UCSD-AML1 (cell line): ENCODE measurements at regions not wholly inside any gene's neighbourhood (a gene's known extent, or its start where the extent isn't known, plus 50 kb on each side); places are given as distances from the start of the nearest gene placed in this dataset.
A peak's percentile ranks its signal among the peaks of the same experiment; 100 is the strongest.
"Not testable (repeated sequence)": the region's sequence is repeated elsewhere in the genome, so short reads cannot be mapped to it uniquely, and the experiment has no call there.

Experiments
- DNase-seq: peaks from one replicate; lab custom pipeline; 2025; ENCODE audit not compliant: unreplicated experiment; lab: John Stamatoyannopoulos, UW

DNA sequence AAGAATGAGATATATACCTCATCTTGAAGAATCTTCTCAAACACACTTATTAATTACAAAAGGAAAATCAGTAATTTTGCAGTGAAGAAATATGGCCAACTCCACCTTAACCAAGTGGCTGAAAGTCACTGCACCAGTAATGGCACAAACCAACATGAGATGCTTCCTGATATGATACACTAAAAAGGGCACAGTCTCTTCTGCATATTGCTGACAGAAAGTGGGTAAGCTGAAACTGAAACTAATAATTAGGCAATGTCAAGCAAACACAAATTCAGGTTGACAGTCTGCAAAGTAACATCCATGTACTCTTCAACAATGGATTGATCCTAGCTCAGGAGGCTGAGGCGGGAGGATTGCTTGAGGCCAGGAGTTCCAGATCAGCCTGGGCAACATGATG is 56.1 kb downstream of the ZNF22 start:
- not testable (repeated sequence) for DNase-seq

DNA sequence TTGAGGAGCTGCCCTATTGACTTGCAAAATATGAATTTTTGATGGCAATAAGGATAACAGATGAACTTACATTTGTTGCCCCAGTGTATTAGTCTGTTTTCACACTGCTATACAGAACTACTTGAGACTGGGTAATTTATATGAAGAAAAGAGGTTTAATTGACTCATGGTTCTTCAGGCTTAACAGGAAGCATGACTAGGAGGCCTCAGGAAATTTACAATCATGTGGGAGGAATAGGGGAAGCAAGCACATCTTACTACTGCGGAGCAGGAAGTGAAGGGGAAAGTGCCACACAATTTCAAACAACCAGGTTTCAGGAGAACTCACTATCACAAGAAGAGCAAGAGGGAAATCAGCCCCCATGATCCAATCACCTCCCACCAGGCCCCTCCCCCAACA is 57.9 kb downstream of the ZNF22 start:
- peak; percentile 44 for DNase-seq

DNA sequence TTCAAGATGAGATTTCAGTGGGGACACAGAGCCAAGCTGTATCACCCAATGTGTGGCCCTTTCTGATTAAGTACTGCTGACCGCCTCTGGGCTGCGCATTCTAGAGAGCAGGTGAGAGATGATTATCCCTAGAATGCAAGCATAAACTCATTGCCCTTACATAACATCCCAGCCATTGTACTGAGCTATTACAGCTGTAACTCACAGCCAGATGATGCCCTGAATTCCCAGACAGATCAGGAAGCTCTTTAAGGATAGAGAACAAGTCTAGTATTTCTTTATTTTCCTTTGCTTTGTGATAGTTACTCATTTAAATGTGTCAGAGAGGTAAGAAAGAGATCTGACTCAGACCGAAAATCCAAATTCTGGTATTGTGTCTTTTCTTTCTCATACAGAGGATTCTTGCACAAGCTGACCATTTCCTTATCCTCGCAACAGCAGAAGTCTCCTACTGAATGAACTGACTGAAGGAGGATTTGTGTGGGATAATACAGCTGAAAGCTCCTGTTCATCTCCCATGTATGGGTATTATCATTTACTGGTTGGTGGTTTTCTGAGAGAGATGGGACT is 58.4 kb downstream of the ZNF22 start:
- no peak for DNase-seq

DNA sequence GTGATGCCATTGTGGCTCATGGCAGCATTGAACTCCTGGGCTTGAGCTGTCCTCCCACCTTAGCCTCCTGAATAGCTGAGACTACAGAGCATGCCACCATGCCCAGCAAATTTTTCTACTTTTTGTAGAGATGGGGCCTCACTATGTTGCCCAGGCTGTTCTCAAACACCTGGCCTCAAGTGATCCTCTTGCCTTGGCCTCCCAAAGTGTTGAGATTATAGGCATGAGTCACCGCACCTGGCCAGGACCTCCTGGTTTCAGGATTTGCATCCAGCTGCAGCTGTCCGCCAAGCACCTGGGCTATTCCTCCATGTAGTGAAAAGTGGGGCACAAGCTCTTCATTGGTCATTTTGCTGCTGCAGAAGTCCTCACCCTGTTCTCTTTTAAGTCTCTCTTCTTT is 58.9 kb downstream of the ZNF22 start:
- DNase-seq, result no peak

DNA sequence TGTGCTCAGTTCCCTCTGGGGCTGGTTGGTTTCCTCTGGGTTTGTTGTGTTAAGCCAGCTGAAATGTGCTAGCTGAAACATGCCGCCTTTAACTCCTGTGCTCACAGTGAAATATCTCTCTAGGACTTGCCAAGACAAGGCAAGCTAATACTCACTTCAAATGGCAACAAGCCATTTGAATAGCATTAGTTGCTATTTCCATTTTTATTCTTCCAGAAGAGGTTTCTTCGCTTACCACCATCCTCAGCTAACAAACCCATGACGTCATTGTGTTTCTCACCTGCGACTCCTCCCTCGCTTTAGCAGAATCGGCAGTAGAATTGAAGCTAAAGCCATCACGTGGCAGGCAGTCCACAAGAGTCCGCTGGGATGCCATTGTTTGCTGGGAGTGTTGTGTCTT is 61.3 kb downstream of the ZNF22 start:
- DNase-seq, result no peak

DNA sequence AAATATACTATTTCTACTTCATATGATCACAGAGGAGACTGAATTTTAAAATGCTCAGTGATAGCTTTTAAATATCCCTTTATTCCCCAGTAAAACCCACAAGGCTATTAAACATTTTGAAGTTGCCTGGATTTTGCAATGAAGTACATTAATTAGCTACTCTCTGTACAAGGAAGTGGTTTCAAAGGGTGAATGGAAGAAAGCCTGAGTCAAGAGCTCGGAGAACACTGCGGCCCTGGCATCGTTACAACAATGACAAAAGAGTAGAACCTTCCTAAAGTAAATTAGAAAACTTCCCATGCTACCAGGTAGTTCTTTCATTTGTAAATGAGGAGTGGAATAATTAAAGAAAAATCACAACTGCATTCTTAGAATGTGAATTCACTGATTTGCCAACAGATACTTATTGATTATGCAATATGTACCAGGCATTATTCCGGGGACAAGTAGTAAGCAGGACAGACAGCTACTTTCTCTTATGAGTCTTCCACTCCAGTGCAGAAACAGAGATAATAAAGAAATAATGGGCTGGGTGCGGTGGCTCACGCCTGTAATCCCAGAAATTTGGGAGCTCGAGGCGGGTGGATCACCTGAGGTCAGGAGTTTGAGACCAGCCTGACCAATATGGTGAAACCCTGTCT is 63.0 kb downstream of the ZNF22 start:
- DNase-seq, result no peak

DNA sequence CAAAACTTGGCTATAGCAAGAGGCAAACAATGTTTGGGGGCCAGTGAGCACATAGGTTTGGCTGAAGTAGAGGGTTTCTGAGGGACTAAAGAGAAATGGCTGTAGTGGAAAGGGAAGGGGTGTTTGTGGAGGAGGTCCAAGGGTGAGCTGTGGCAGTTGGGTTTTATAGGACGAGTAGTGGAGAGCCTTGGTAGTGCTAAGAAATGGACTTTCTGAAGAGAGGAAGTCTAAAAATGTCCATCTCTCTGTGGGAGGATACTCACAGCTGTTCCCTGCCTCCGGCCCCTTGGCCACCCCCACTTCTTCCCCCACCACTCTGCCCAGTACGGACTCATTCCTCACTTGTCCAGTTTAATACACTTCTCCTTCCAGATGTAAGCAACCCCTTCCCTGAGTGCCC is 64.3 kb downstream of the ZNF22 start:
- no peak for DNase-seq

DNA sequence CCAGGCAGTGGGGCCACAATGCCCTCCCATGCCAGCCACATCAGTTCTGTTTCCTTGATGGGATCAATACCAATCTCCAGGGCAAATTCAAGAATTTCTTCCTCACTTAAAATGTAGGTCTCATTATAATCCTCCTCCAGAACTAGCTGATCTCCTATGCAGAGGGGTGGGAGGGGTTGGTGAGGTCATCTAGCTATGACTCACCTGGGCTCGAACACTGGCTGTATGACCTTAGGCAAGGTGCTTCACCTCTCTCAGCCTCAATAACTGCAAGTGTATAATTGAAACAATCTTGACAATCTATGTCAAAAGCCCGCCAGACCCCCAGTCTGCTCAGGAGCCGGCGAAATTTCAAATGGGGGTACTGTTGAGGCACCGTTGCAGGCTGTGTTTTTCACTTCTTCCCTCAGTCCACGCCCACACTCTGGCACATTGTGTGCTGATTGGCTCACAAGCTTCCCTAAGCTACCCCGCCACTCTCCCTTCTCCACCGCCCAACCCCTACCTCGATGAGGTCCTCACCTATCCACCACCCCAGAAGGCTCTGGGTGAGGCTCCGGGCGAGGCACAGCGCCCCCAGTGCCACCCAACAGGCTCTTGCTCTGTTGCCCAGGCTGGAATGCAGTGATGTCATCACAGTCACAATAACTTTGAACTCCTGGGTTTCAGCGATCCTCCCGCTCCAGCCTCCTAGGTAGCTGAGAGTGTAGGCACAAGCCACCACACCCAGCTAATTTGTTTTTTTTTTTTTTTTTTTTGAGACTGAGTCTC is 70.5 kb downstream of the ZNF22 start:
- no peak for DNase-seq

DNA sequence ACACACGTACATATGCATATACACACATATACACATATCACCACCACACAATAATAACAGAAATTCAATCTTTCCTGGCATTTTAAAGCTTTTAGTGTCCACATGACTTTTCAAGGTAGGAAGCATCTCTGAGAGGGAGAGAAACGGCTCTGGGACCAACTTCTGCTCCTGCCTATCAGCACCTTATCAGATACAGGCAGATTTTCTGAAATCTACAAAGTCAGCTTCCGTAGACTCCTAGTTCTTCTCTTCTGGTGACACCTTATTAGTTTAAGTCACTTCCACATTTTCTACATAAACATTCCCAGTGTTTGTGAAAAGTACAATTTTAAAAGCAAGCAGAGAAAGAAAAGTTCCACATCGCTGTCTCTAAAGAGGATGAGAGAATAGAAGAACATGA is 74.5 kb downstream of the ZNF22 start:
- DNase-seq, result no peak

DNA sequence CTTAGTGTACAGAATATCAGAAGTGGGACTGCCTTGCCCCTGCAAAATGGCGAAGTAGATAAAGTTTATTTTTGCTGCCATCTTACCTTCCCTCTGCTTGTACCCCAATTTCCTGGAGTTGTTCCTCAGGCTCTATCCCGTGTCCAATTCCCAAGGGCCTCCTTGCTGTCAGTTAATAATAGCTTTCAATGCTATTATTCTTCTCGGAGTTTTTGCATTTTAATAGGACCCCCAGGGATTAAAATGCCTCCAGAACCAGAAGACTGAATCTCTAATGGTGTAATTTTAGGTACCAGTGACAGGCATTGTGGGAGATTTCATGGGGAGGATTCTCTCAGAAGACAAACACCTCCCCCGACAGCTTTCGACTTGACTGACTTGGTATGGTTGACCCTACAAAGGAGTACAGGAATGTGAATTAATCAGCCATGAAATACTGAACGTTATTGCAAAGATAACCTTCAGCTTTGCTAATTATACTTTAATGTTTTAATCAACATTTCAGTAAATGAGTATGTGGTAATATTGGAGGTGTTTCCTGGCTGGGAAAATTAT is 75.2 kb downstream of the ZNF22 start:
- no peak for DNase-seq

DNA sequence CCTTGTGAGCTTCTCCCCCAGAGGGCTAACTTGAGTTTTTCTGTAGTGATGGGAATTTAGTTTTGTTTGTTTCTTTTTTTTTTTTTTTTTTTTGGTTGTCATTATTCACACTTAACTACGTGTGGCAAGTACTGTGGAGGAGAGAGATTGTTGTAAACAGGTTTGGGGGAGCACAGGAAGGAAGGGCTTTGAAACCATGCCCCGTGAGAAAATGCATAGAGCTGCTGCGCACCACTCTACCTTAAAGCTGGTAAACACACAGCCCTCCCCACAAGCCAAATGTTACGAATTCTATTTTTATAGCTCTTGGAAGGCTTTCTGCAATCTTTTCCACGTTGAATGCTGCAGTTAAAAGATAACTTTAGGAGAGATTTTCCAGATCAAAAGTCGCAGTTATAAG is 76.2 kb downstream of the ZNF22 start:
- no peak for DNase-seq

DNA sequence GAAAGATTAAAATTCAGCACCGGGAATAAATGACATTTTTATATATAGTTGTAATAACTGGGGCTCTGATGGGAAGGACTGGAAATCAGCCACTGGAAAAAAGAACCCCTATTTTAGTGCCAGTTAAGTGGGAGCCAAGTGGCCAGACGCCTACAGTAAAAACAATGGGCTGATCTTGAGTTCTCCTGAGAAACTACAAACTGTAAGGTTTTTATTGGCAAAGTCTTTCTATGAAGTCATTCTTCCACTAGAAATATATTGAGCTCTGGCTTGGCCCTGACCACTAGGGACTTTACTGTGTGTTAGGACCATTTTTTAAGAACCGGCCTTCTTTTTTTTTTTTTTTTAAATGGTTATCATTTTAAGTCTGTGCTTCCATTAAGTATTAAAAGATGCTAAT is 79.6 kb downstream of the ZNF22 start:
- no peak for DNase-seq

DNA sequence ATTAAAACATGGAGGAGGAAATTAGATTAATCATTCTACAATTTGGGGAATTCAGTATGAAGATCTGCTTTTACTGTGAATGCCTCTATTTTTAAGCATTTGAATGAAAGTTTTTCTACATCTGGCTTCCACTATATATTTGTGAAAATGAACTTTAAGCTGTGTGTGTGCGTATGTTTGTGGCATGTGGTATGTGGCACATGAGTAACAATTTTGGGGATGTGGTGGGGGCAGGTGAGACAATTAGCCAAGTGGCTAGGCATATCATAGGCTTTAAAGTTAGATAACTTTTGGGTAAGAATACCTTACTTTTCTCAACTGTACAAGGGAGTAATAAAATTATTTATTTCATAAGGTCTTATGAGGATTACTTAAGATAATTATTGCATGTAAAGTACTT is 81.5 kb downstream of the ZNF22 start:
- no peak for DNase-seq

DNA sequence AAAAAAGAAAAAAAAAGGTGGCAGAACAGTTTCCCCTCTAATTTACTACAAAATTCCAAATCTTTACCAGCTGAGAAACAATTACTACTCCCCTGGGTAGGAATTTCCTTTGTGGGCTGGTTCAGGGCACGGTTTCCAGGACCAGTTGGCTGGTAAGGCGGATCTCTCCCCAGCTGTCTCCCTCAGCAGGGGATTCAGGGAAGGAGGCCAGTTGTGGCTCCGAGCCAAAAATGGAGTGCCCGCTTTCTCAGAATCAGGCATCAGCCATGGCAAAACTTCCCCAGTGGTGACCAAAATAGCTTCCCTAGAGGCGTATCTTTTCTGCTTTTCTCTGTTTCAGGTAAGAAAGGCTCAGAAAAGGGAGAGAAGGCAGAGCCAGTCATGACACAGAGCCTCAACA is 91.2 kb downstream of the ZNF22 start:
- no peak for DNase-seq

DNA sequence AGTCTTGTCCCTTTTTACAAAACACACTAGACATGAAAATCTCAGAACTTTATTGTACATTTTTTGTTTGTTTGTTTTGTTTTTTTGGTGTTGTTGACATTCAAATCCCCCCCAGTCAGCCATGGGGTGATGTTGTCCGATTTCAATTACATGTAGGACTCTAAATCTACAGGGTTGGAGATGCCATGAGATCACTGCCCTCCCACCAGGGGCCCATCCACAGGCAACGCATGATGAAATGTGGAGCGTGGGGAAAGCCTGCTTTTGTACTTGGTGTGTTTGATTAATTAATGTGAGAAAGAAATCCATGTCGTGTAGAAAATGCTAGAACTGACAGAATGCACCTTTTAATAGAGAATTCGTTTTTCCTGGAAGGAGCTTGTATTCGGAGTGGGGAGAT is 93.2 kb downstream of the ZNF22 start:
- DNase-seq, result no peak

DNA sequence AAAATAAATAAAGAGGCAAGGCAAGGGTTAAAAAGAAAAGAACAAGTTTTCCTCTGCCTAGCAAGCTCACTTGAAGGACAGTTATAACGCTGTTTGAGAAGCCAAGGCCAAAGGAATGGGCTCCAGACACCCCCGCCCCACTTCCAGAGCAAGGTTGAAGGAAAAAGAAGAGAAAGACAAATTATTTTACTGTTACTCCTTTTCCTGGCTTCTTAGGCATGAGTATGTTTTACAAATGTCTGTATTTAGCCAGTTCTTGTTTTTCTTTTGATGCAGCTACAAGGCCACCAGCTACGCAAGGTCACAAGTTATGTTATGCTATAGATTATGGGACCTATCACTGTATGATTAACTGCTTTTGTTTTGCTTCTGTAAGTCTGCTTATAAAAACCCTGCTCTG is 94.6 kb downstream of the ZNF22 start:
- DNase-seq, result no peak

DNA sequence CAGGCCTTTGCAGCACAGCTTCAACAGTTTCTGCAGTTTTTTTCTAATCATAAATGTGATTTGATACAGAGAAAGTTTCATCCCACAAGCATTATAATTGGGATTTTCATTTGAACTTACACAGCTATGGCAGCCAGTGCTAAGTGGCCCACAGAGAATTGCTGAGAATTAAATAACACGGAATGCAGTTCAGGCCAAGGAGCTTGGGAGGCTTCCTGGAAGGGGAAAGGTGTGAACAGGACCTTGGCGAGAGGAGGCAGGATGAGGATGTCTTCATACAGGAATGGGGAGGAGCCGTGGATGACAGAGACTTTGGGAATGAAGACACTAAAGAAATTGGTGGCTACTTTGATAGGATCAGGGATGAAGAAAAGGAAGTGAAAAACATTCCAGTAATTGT is 95.3 kb downstream of the ZNF22 start:
- no peak for DNase-seq

DNA sequence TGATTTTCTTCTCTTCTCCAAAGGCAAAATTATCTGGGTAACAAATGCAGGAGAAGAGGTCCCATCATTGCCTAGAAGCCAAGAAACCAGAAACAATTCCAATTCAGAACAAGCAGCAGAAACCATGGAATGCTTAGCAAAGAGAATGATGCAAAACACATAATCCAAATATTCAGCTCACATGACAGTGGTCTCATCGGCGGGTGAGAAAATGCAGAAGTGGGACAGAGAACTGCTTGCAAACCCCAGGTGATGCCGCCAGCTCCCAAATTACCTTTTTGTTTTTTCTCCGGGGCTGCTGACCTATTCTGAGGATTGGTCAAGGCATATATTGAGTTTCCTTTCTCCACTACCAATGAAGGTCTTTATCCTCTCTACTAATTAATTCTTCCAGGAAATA is 99.7 kb downstream of the ZNF22 start:
- no peak for DNase-seq

DNA sequence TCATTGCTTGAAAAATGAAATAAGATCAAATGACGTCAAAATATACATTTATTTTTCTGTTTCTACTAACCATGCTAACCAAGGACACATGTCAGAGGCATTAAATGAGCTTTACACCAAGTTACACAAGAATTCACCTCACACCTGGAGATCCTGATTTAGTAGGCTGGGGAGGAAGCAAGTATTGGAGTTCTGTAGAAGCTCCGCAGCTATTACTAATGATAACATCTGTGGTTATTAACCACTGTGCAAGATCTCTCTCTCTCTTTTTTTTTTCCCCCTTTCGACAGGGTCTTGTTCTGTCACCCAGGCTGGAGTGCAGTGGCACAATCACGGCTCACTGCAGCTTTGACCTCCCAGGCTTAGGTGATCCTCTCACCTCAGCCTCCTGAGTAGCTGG is 104.0 kb downstream of the ZNF22 start:
- DNase-seq, result no peak

DNA sequence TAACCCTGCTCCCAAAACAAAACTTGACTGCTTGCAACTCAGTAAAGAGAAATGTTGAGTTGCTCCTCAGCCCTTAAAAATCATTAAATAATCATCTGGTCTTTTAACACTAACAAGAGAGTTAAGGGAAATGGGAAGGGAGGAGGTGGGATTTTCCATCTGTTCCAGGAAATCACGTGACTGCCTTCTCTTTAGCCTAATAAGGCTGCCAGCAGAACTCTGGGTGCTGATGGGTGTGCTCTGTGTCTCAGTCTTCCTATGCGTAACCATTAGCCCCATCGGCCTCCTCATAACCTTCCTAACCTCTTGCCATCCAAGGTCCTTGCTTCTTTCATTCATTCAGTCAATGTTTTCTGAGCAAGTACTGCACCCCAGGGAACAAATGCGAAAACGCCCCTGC is 104.6 kb downstream of the ZNF22 start:
- not testable (repeated sequence) for DNase-seq

DNA sequence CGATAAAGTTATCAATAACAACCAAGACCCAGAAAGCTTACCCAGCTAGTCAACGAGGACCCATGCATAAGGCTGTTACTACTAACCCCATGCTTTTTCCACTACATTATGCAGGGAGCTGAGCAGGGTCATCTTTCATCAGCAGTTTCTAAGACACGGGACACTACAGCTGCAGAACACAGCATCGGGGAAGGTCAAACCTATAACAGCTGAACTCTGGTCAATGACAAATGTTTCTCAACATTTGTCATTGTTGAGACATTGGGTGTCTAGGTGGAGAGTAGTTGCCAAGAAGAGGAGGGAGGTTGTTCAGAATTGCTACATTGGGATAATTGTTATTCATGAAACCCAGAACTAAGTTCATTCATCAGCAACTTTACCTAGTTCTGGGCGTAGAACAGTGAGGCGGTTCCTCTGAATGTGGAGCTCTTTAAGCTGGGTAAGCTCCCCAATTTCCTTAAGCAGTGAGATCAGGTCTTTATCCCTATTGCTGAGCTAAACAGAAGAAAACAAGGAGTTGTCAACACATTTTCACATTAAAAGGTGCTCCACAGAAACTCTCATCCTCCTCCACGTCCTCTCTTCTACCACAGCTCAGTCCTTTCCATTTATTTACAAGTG is 105.6 kb downstream of the ZNF22 start:
- DNase-seq, result no peak

DNA sequence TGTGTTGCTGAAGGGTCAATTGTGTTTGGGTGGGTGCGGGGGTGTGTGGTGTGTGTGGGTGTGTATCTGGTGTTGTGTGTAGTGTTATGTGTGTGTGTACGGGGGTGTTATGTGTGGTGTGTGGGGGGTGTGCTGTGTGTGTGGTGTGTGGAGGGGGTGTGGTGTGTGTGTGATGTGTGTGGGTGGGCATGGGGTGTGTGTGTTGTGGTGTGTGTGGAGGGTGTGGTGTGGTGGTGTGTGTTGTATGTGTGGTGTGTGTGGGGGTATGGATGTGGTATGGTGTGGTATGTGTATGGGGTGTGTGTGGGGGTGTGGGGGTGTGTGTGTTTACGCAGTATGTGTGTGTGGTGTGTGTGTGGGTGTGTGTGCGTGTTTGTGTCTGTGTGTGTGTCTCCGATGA is 110.8 kb downstream of the ZNF22 start:
- DNase-seq, result no peak
